ENCODE measurements at regions not wholly inside any gene's neighbourhood (a gene's known extent, or its start where the extent isn't known, plus 50 kb on each side); places are given as distances from the start of the nearest gene placed in this dataset.

GRCh38 chr5:8156706-8157105, 287.8 kb downstream of the MTRR start:
- H3K27ac Mint-ChIP-seq (ENCODE audit: unreplicated experiment), result no peak overlapping the region
- peaks cover 8% of the 10 kb centered on the region for H3K9me3 Mint-ChIP-seq (ENCODE audit: low read depth, unreplicated experiment)
- no peak for DNase-seq
- intact Hi-C loops (cut with micrococcal nuclease; ENCODE audit: unreplicated experiment), result no loop called here
- CTCF ChIA-PET, result no interaction called here
- no peaks in the 10 kb centered on the region for H3K36me3 Mint-ChIP-seq (ENCODE audit: insufficient read depth, unreplicated experiment)
- TF ChIP-seq CTCF (IDR thresholded peaks at IDR 0.05; ENCODE audit: unreplicated experiment), result no peak
- no peaks in the 10 kb centered on the region for H3K4me1 Mint-ChIP-seq (ENCODE audit: low read depth, unreplicated experiment)
- H3K4me3 Mint-ChIP-seq (ENCODE audit: low read depth, unreplicated experiment), result no peak overlapping the region
- H3K27me3 Mint-ChIP-seq (ENCODE audit: unreplicated experiment), result no peaks in the 10 kb centered on the region
- no TSS peak for BruUV-seq (replicated peaks)

- Mint-ChIP-seq H3K27ac (ENCODE audit: unreplicated experiment) (no peak overlapping the region), H3K4me3 (ENCODE audit: low read depth, unreplicated experiment) (no peak overlapping the region), H3K9me3 (ENCODE audit: low read depth, unreplicated experiment) (peaks cover 8% of the 10 kb centered on the region), H3K4me1 (ENCODE audit: low read depth, unreplicated experiment) (no peaks in the 10 kb centered on the region), H3K27me3 (ENCODE audit: unreplicated experiment) (no peaks in the 10 kb centered on the region), H3K36me3 (ENCODE audit: insufficient read depth, unreplicated experiment) (no peaks in the 10 kb centered on the region)
- CTCF ChIA-PET, result no interaction called here
- no peak for TF ChIP-seq CTCF (IDR thresholded peaks at IDR 0.05; ENCODE audit: unreplicated experiment)
- no peak for DNase-seq
- BruUV-seq (replicated peaks), result no TSS peak
- intact Hi-C loops (cut with micrococcal nuclease; ENCODE audit: unreplicated experiment), result no loop called here
Observed at GRCh38 chr5:8157320-8157822, 288.4 kb downstream of the MTRR start.

- TF ChIP-seq CTCF (IDR thresholded peaks at IDR 0.05; ENCODE audit: unreplicated experiment), result no peak
- H3K4me1 Mint-ChIP-seq (ENCODE audit: low read depth, unreplicated experiment), result no peaks in the 10 kb centered on the region
- H3K36me3 Mint-ChIP-seq (ENCODE audit: insufficient read depth, unreplicated experiment), result no peaks in the 10 kb centered on the region
- no peak overlapping the region for H3K4me3 Mint-ChIP-seq (ENCODE audit: low read depth, unreplicated experiment)
- peaks cover 3% of the 10 kb centered on the region for H3K9me3 Mint-ChIP-seq (ENCODE audit: low read depth, unreplicated experiment)
- CTCF ChIA-PET, result no interaction called here
- H3K27ac Mint-ChIP-seq (ENCODE audit: unreplicated experiment), result no peak overlapping the region
- BruUV-seq (replicated peaks), result no TSS peak
- intact Hi-C loops (cut with micrococcal nuclease; ENCODE audit: unreplicated experiment), result no loop called here
- H3K27me3 Mint-ChIP-seq (ENCODE audit: unreplicated experiment), result no peaks in the 10 kb centered on the region
- no peak for DNase-seq
Observed at GRCh38 chr5:8176101-8176693, 307.2 kb downstream of the MTRR start.

GRCh38 chr5:8184455-8185063, 315.6 kb downstream of the MTRR start:
- Mint-ChIP-seq H3K27me3 (ENCODE audit: unreplicated experiment) (no peaks in the 10 kb centered on the region), H3K4me3 (ENCODE audit: low read depth, unreplicated experiment) (no peak overlapping the region), H3K9me3 (ENCODE audit: low read depth, unreplicated experiment) (peaks cover 7% of the 10 kb centered on the region), H3K27ac (ENCODE audit: unreplicated experiment) (no peak overlapping the region), H3K36me3 (ENCODE audit: insufficient read depth, unreplicated experiment) (no peaks in the 10 kb centered on the region), H3K4me1 (ENCODE audit: low read depth, unreplicated experiment) (no peaks in the 10 kb centered on the region)
- CTCF ChIA-PET, result no interaction called here
- TF ChIP-seq CTCF (IDR thresholded peaks at IDR 0.05; ENCODE audit: unreplicated experiment), result peak; percentile 52
- no TSS peak for BruUV-seq (replicated peaks)
- intact Hi-C loops (cut with micrococcal nuclease; ENCODE audit: unreplicated experiment), result loop anchor here (5.0 kb wide), 1 partner anchor 257 kb away; no protein-coding TSS in a partner anchor
- DNase-seq, result peak; percentile 49
